ENCODE measurements at regions not wholly inside any gene's neighbourhood (a gene's known extent, or its start where the extent isn't known, plus 50 kb on each side); places are given as distances from the start of the nearest gene placed in this dataset.

- H3K9ac ChIP-seq (ENCODE audit: low read depth, low read length) = no peak overlapping the region
- H2AFZ ChIP-seq (ENCODE audit: low read depth, low read length) = no peak overlapping the region
- no peak overlapping the region for H3K4me2 ChIP-seq (ENCODE audit: insufficient read depth, low read length)
- H3K27me3 ChIP-seq (ENCODE audit: insufficient read depth, low read length, poor library complexity) = no peaks in the 10 kb centered on the region
- H3K36me3 ChIP-seq (ENCODE audit: insufficient read depth, low read length) = no peaks in the 10 kb centered on the region
- no peaks in the 10 kb centered on the region for H3K79me2 ChIP-seq (ENCODE audit: insufficient read depth, low read length)
- H3K9me3 ChIP-seq (ENCODE audit: insufficient read depth, low read length, severe bottlenecking) = no peaks in the 10 kb centered on the region
- H3K4me1 ChIP-seq (ENCODE audit: insufficient read depth, low read length) = no peaks in the 10 kb centered on the region
- ATAC-seq (ENCODE audit: insufficient read depth, low read depth) = no peak
- no peak for DNase-seq
- H4K20me1 ChIP-seq (ENCODE audit: insufficient read depth, low read length) = no peaks in the 10 kb centered on the region
- no peak overlapping the region for H3K4me3 ChIP-seq (ENCODE audit: low read depth in 1 of 2, low read length in 2 of 2)
- TF ChIP-seq CTCF (IDR thresholded peaks at IDR 0.05; ENCODE audit: borderline replicate concordance, extremely low read depth, low read length, poor library complexity, severe bottlenecking) = no peak
- TF ChIP-seq EZH2 (IDR thresholded peaks at IDR 0.05; ENCODE audit: borderline replicate concordance, low read depth, low read length, severe bottlenecking) = no peak
- no peak overlapping the region for H3K27ac ChIP-seq (ENCODE audit: low read length)
Measured at GRCh38 chr6:22899426-22899825, 330.1 kb downstream of the HDGFL1 start.

DNA sequence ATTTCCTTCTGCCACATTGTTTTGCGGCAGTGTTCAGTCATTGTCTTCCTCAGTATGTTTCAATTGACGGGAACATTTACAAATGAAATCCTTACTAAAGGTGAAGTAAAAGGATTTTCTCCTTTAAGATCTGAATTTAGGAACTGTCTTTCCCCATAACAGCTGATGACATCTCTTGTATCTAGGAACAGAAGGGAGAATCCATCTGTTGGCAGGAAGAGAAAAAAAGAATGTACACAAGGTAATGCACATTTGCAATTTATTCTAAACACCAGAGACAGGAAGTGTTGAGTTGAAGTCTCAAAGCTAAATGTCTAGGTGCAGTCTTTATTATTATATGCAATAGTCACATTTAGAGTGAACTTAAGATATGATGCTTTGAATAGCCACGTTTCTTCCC is 334.5 kb downstream of the HDGFL1 start:
- no peak for TF ChIP-seq EZH2 (IDR thresholded peaks at IDR 0.05; ENCODE audit: borderline replicate concordance, low read depth, low read length, severe bottlenecking)
- no peak for TF ChIP-seq CTCF (IDR thresholded peaks at IDR 0.05; ENCODE audit: borderline replicate concordance, extremely low read depth, low read length, poor library complexity, severe bottlenecking)
- DNase-seq = no peak
- no peak overlapping the region for H3K9ac ChIP-seq (ENCODE audit: low read depth, low read length)
- H3K79me2 ChIP-seq (ENCODE audit: insufficient read depth, low read length) = no peaks in the 10 kb centered on the region
- no peak overlapping the region for H3K27ac ChIP-seq (ENCODE audit: low read length)
- no peaks in the 10 kb centered on the region for H4K20me1 ChIP-seq (ENCODE audit: insufficient read depth, low read length)
- H3K9me3 ChIP-seq (ENCODE audit: insufficient read depth, low read length, severe bottlenecking) = no peaks in the 10 kb centered on the region
- no peaks in the 10 kb centered on the region for H3K27me3 ChIP-seq (ENCODE audit: insufficient read depth, low read length, poor library complexity)
- H3K4me1 ChIP-seq (ENCODE audit: insufficient read depth, low read length) = no peaks in the 10 kb centered on the region
- H3K4me2 ChIP-seq (ENCODE audit: insufficient read depth, low read length) = no peak overlapping the region
- no peak for ATAC-seq (ENCODE audit: insufficient read depth, low read depth)
- no peak overlapping the region for H3K4me3 ChIP-seq (ENCODE audit: low read depth in 1 of 2, low read length in 2 of 2)
- H3K36me3 ChIP-seq (ENCODE audit: insufficient read depth, low read length) = no peaks in the 10 kb centered on the region
- peak overlapping the region; percentile 2; the same call in 1 of the 2 replicates for H2AFZ ChIP-seq (ENCODE audit: low read depth, low read length)

DNA sequence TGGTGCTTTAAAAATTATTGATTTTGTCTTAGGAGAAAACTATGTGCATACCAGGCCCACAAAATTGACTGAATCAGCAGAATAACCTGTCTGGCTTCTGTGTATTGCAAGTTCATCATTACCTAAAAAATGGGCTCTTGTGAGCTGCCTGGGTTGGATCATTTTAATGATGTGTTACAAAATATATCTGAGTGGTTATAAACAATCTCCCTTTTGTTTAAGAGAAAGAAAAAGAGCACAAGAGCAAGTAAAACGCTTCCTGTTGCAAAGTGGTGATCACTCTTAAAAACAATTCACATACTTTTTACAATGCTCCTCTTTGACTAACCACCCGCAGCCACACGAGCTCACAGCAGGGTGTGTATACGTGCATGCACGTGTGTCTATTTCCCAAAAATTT is 335.1 kb downstream of the HDGFL1 start:
- no peak overlapping the region for H3K9ac ChIP-seq (ENCODE audit: low read depth, low read length)
- H3K4me3 ChIP-seq (ENCODE audit: low read depth in 1 of 2, low read length in 2 of 2) = no peak overlapping the region
- no peaks in the 10 kb centered on the region for H3K9me3 ChIP-seq (ENCODE audit: insufficient read depth, low read length, severe bottlenecking)
- H3K36me3 ChIP-seq (ENCODE audit: insufficient read depth, low read length) = no peaks in the 10 kb centered on the region
- no peaks in the 10 kb centered on the region for H3K4me1 ChIP-seq (ENCODE audit: insufficient read depth, low read length)
- peak overlapping the region; percentile 48; the same call in 1 of the 2 replicates for H2AFZ ChIP-seq (ENCODE audit: low read depth, low read length)
- H4K20me1 ChIP-seq (ENCODE audit: insufficient read depth, low read length) = no peaks in the 10 kb centered on the region
- no peak for ATAC-seq (ENCODE audit: insufficient read depth, low read depth)
- no peaks in the 10 kb centered on the region for H3K79me2 ChIP-seq (ENCODE audit: insufficient read depth, low read length)
- DNase-seq = no peak
- H3K4me2 ChIP-seq (ENCODE audit: insufficient read depth, low read length) = no peak overlapping the region
- TF ChIP-seq EZH2 (IDR thresholded peaks at IDR 0.05; ENCODE audit: borderline replicate concordance, low read depth, low read length, severe bottlenecking) = no peak
- TF ChIP-seq CTCF (IDR thresholded peaks at IDR 0.05; ENCODE audit: borderline replicate concordance, extremely low read depth, low read length, poor library complexity, severe bottlenecking) = no peak
- no peak overlapping the region for H3K27ac ChIP-seq (ENCODE audit: low read length)
- H3K27me3 ChIP-seq (ENCODE audit: insufficient read depth, low read length, poor library complexity) = no peaks in the 10 kb centered on the region

DNA sequence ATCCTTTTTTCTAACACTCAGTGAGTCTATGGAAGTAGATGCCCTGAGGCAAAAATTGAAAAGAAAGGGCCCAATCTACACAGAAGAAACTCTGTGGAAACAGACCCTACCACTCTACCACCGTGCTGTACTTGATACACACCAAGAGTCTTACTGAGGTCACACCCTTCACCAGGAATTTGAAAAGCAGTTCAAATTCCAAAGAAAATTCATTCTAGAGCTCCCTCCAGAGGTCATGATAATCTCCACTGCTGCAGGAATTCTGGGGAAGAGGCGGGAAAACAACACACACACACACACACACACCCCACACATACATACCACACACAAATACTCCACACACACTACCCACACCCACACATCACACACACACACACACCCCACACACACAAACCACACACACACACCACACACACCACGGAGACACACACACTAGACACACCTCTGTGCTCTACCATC is 336.8 kb downstream of the HDGFL1 start:
- no peak overlapping the region for H2AFZ ChIP-seq (ENCODE audit: low read depth, low read length)
- H3K79me2 ChIP-seq (ENCODE audit: insufficient read depth, low read length) = no peaks in the 10 kb centered on the region
- no peaks in the 10 kb centered on the region for H4K20me1 ChIP-seq (ENCODE audit: insufficient read depth, low read length)
- H3K27me3 ChIP-seq (ENCODE audit: insufficient read depth, low read length, poor library complexity) = no peaks in the 10 kb centered on the region
- no peak overlapping the region for H3K9ac ChIP-seq (ENCODE audit: low read depth, low read length)
- H3K9me3 ChIP-seq (ENCODE audit: insufficient read depth, low read length, severe bottlenecking) = no peaks in the 10 kb centered on the region
- no peaks in the 10 kb centered on the region for H3K4me1 ChIP-seq (ENCODE audit: insufficient read depth, low read length)
- ATAC-seq (ENCODE audit: insufficient read depth, low read depth) (no peak), DNase-seq (no peak)
- H3K27ac ChIP-seq (ENCODE audit: low read length) = no peak overlapping the region
- H3K4me2 ChIP-seq (ENCODE audit: insufficient read depth, low read length) = no peak overlapping the region
- no peak overlapping the region for H3K4me3 ChIP-seq (ENCODE audit: low read depth in 1 of 2, low read length in 2 of 2)
- H3K36me3 ChIP-seq (ENCODE audit: insufficient read depth, low read length) = no peaks in the 10 kb centered on the region
- no peak for TF ChIP-seq EZH2 (IDR thresholded peaks at IDR 0.05; ENCODE audit: borderline replicate concordance, low read depth, low read length, severe bottlenecking)
- TF ChIP-seq CTCF (IDR thresholded peaks at IDR 0.05; ENCODE audit: borderline replicate concordance, extremely low read depth, low read length, poor library complexity, severe bottlenecking) = peak; percentile 41

Measured in DND-41 (cell line).